Fibroblast of the conjunctiva (primary cell): ENCODE measurements at regions not wholly inside any gene's neighbourhood (a gene's known extent, or its start where the extent isn't known, plus 50 kb on each side); places are given as distances from the start of the nearest gene placed in this dataset.
"Not testable (repeated sequence)": the region's sequence is repeated elsewhere in the genome, so short reads cannot be mapped to it uniquely, and the experiment has no call there.

Experiments used
- DNase-seq: peaks from one replicate; pipeline ENCODE4 v3.0.0-alpha.2; 2010; ENCODE audit warnings: low read depth

DNA sequence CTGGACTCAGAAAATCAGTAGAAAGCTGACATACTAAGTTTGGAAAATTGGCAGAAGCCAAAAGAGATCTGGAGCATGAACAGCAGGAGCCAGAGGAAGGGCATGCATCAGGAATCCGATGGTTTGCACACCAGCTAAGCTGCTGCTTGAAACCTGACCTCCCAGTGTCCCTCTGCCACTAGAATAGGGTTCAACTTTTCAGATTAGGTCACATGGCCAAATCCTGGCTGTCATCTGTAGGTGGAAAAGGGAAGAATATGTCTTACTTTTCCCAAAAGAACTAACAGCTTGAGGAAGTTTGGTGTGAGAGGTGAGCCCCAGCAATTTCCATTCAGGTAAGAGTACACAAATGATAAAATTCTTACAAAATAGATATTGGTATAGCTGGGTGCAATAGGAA is 732.6 kb downstream of the RERGL start:
- DNase-seq, result no peak

DNA sequence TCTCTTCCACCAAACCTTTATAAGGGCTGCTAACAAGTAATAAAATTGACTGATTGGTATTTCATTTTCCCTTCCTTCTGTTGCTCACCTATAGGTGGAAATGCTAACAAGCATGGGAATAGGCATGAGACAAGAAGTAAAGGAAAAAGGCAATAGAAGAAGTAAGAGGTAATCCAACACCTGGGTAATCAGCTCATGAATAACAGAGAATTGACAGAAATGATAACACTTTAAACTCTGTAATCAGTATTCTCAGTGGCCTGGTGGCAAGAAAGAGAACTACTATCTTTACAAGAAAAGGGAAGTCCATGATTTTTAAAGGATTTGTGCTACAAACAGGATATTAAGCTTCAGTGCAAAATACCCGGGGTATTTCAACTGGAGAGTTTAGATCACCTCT is 737.8 kb downstream of the RERGL start:
- DNase-seq, result no peak

DNA sequence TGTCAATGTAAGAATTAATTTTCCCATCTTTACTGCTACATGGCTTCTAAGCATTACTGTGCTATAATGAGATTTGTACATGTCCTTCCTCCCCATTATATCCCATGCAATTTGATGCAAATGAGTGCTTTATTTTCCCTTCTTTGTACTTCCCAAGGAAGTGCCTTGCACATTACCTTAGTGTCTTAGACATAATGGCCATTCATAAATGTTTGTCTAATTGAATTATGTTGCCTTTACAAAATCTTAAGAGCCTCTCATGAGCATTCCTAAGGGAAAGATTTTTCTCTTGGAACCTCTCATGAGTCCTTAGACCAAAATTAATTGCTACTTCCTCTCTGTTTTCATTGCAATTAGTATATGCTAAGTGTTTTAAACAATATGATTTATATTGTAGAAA is 741.7 kb downstream of the RERGL start:
- no peak for DNase-seq

DNA sequence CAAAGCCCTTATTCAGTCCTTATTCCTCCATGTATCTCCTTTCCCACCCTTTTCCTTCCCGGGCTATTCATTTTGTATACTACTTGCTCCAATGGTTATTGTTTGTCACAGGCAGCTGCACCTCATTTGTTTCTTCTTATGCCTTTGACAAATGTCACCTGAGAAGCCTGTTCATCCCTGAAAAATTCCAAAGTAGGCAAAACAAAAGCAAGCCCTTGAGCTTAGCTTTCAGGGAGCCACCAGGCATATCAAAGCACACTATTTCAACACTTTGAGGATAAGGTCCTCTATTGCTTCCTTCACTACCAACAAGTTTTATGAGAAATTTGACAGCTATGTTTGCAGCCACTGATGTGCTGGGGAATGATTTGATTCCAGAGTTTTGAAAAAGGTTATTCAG is 738.7 kb upstream of the LMO3 start:
- no peak for DNase-seq

DNA sequence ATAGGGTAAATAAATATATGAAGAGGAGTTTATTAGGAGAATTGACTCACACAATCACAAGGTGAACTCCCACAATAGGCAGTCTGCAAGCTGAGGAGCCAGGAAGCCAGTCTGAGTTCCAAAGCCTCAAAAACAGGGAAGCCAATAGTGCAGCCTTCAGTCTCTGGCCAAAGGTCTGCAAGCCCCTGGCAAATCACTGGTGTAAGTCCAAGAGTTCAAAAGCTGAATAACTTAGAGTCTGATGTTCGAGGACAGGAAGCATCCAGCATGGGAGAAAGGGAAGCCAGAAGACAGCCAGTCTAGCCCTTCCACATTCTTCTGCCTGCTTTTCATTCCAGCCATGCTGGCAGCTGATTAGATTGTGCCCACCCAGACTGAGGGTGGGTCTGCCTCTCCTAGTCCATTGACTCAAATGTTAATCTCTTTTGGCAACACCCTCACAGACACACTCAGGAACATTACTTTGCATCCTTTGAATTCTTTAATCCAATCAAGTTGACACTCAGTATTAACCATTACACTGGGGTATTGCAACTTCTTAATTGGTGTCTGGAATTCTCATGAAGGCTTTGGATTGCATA is 736.5 kb upstream of the LMO3 start:
- DNase-seq, result no peak

DNA sequence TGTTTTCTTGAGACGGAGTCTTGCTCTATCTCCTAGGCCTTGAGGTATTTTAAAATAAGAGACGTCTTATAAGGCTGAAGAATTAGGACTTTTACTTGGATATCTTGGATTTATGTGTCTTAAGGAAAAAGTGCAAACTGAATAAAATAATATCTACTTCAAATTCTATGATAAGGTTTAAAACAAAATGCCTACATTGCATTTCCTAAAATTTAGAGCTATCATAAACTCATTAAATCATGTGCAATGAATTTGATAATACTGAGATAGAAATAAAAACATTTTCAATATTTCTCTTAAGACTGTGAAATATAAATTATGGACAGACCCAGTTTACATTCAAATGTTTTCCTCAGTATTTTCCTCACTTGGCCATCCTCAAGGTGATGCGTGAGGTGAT is 729.5 kb upstream of the LMO3 start:
- no peak for DNase-seq

DNA sequence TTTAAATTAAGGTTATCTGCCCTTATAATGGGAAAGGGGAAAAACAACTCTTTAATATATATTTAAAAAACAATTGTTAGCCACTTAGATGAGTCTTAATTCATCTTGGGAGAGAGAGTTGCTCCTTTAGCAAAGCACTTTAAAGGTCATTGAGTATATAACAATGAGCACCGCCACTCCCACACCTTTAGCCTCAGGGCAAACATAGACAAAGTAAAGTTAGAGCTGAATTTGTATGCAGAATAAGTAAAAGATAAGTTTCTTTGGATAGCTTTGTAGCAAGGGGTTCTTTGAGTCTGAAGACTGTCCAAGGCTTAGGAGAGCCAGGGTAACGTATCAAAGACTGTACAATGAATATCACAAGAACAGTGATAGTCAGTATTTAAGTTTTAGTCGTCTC is 728.8 kb upstream of the LMO3 start:
- no peak for DNase-seq

DNA sequence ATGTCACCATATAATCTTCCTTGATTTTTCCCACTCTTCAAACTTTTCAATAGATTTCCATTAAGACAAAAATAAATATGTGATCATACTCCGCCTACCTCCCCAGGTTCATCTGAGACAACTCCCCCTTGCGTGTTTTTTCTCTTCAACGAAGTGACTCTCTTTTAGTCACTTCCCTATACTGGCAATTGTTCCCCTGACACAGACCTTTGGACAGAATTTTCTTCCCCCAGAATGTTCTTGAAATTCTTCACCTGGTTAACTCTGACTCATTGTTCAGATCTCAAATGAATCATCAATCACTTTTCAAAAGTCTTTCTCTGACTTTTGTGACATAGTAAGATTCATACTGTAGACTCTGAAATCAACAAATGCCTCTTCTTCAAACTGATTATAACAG is 727.3 kb upstream of the LMO3 start:
- DNase-seq, result no peak

DNA sequence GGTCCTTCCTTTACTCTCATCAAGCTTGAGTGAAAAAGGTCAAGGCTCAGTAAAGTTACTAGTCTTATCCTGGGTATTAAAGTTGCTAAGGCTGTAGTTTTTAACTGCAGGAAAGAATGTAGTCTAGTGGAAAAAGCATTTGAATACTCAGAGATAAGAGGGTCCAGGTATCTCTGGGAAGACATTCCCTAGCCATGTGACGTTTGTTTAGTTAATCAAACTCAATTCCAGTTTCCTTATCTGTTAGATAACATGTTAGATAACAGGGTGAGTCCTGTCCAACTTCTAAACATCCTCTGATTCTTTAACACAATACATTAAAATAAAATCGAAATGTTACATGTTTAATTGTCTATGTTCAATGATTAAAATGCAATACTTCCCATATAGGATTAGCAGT is 720.7 kb upstream of the LMO3 start:
- DNase-seq, result no peak

DNA sequence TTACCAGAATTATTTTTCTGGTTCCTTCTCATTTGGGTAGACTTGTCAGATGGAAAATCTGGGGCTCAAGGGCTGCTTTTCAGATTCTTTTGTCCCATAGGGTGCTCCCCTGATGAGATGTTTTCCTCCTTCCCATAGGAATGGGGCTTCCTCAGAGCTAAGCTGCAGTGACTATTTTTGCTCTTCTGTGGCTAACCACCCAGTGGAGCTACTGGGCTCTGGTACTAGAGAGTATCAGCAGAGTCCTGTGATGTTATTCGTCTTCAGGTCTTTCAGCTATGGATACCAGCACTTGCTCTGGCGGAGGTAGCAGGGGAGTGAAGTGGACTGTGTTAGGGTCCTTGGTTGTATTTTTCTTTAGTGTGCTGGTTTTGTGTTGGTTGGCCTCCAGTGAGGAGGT is 716.1 kb upstream of the LMO3 start:
- no peak for DNase-seq

DNA sequence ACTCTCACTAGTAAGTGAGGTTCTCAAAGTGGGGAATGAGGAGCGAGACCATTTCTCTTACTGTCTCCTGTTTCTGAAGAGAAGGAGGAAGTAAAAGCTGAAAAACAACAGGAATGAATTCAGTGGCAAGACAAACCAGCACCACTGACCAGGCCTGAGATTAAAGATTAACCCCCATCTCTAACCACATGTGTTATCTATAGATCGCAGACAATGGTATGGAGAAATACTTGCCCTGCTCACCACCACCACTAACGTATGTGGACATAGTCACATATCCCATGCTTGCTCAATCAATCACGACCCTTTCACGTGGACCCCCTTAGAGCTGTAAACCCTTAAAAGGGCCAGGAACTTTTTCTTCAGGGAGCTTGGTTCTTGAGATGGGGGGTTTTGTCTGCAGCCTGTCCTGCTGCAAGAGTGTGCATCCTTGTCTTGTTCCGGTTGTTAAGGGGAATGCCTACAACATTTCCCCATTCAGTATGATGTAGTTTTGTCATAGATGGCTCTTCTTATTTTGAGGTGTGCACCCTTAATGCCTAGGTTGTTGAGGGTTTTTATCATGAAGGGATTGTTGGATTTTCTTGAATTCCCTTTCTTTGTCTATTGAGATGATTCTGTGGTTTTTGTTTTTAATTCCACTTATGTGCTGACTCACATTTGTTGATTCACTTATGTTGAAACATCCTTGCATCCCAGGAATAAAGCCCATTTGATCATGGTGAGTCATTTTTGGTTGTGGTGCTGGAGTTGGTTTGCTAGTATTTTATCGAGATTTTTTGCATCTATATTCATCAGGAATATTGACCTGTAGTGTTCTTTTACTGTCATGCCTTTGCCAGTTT is 698.8 kb upstream of the LMO3 start:
- DNase-seq, result peak; percentile 24

DNA sequence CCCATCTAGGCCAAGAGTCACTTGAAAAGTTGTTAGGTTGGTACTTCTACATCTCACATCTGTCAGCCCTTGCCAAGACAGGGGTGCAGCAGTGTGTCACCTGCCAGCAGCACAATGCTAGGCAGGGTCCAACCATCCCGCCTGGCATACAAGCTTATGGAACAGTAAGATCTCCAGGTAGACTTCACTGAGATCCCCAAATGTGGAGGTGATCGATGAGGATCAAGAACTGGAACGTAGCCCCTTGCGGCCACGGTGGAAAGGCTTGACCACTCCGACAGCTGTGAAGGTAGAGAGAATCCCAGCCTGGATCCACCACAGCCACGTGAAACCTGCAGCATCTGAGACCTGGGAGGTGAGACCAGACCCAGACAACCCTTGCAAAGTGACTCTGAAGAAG is 696.0 kb upstream of the LMO3 start:
- no peak for DNase-seq

DNA sequence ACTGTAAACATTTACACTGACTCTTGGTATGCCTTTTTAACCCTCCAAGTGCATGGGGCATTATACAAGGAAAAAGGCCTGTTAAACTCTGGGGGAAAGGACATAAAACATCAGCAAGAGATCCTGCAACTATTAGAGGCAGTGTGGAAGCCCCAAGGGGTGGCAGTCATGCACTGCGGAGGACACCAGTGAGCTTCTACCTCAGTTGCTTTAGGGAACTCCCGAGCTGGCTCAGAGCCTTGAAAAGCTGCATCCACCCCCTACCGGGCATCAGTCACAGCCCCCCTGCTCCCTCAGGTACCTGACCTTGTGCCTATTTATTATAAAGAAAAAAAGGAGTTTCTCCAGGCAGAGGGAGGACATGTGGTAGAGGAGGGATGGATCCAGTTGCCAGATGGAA is 695.6 kb upstream of the LMO3 start:
- DNase-seq, result no peak

DNA sequence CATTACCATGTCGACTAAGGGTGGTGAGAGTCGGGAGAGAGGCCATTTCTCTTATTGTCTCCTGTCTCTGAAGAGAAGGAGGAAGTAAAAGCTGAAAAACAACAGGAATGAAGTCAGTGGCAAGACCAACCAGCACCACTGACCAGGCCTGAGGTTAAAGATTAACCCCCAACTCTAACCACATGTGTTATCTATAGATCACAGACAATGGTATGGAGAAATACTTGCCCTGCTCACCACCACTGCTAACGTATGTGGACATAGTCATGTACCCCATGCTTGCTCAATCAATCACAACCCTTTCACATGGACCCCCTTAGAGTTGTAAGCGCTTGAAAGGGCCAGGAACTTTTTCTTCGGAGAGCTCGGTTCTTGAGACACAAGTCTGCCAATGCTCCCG is 690.9 kb upstream of the LMO3 start:
- no peak for DNase-seq

DNA sequence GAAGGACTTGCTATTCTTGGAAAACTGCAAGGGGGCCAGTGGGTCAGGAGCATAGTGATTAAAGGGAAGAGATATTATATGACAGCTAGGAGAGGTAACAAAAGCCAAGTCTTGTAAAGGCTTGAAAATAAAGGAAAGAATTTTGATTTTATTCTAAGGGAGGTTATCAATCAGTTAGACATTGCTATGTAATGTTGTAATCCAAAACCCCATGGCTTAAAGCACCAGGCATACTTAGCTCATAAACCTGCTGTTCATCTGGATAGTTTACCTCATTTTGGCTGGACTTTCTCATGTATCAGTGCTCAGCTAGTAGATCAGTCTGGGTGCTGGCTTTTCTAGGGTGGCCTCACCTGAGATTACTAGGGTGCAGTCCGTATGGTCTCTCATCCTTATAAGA is 680.9 kb upstream of the LMO3 start:
- no peak for DNase-seq

DNA sequence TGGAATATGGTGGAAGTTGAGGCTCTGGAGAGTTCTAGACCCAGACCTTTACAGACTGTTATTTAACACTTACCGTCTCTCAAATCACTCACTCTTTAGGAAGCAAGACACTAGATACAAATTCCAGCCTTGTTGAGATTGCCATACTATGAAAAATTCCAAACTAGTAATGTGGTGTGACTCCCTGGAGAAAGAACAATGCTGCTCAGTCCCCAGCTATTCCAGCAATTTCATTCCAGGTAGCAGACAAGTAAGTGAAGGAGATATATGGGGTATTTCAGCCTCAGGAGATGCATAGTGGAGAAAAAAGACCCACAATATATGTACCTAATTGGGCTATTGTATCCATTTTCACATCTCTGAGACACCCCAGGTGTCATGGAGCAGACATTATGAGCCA is 678.9 kb upstream of the LMO3 start:
- DNase-seq, result no peak

DNA sequence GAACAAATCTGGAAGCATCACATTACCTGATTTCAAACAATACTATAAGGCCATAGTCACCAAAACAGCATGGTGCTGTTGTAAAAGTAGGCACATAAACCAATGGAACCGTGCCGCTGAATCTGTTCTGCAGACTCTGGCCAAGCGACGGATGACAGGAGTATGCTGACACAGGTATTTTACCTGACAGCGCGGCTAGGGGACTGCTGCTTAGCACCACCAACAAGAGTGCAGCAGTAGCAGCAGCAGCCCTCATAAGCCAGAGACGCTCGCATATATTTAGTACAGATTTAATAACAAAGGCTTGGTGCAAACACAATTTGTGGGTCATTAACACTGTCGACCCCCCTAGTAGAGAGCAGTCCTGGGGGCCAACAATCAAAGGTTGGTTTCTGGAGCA is 677.6 kb upstream of the LMO3 start:
- DNase-seq, result no peak

DNA sequence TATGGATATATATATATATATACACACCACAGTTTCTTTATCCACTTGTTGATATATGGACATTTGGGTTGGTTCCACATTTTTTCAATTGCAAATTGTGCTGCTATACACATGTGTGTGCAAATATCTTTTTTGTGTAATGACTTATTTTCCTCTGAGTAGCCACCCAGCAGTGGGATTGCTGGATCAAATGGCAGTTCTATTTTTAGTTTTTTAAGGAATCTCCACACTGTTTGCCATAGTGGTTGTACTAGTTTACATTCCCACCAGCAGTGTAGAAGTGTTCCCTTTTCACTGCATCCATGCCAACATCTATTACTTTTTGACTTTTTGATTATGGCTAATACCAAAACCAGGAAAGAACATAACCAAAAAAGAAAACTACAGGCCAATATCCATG is 676.2 kb upstream of the LMO3 start:
- not testable (repeated sequence) for DNase-seq

DNA sequence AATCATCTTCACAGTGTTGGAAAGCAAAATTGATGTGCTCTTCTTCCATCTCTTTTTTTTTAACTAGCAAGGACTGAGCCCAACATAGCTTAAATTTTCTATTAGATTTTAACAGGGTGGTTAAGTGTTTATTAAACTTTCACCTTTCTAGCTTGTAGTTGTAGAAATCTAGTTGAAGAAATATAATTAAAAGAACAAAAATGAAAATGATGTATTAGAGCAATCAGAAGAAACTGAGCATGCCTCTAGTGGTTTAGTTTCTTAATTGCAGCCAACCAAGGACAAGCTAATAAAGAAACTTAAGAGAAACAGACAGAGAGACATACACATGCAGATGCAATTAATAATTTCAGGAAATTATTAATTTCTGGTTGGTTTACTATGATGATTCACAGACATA is 673.0 kb upstream of the LMO3 start:
- no peak for DNase-seq

DNA sequence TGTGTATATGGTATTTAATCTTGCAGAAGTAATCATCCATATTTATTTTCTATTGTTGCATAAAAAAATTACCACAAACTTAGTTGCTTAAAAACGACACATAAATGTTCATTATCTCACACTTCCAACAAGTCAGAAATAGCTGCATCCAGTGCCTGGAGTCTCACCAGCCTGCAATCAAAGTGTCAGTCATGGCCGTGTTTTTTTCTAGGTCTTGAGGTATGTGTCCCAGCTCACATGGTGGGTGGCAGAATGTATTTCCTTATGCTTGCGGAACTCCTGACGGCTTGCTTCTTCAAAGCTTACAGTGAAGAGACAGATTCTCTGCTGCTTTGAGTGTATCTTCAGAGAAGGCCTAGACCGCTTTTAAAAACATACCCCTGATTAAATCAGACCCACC is 670.2 kb upstream of the LMO3 start:
- DNase-seq, result no peak

DNA sequence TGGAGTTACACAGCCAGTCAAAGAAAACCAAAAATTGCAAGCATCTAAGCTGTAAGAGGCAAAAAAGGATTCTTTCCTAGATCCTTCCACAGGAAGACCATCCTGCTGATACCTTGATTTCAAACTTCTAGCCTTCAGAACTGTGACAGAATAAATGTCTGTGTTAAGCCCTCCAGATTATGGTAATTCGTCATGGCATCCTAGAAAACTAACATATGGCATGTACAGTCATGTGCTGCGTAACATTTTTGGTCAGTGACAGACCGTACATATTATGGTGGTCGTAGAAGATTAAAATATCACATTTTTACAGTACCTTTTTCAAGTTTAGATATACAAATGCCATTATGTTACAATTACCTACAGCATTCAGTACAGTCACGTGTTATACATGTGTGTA is 660.9 kb upstream of the LMO3 start:
- no peak for DNase-seq

DNA sequence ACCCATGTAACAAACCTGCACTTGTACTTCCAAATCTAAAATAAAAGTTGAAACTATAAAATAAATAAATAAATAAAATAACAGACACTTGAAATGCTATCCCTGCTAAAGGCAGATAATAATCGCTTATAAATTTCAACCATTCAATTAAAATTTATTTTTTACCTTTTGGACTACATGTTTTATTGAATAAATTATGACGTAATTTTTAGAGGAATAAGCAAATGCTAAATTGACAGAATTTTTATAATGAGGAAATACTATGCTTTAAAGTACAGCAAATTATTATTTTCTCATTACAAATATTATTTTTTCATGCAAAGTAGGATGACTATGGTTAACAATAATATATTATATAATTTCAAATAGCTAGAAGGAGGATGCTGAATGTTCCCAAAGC is 658.6 kb upstream of the LMO3 start:
- no peak for DNase-seq

DNA sequence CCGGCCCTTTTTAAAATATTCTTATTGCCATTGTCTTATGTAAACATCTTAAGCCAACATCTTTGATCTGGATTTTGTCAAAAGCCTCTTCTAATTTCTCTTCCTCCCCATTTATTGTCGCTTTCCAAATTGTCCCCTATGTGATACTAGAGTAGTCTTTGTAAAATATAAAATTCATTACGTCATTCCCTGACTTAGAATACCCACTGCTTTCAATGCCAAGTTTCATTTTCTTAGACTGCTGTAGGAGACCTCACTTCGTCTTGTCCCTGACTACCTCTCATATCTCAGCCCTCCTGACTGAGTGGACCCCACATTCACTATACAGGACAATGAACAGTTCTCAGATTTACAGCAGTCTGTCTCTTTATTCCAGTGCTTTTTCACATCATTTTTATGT is 633.9 kb upstream of the LMO3 start:
- DNase-seq, result no peak

DNA sequence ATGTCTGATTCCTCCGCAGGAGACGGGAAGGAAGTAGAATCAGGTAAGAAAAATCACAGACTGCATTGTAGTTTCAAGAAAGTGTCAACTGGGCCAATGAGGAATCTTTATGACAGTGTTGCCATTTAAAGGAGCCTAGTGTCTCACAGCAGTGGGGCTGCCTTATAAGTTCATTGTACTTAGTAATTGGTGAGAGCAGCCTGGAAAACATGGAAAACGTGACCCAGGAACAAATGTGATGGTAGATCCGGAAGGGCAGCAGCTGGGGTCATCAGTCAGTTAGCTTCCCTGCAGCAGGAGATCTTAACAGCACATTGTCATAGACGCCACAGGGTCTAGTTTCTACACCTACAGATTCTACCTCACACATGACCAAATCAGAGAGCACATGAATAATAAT is 630.0 kb upstream of the LMO3 start:
- no peak for DNase-seq
